ENCODE measurements at regions not wholly inside any gene's neighbourhood (a gene's known extent, or its start where the extent isn't known, plus 50 kb on each side); places are given as distances from the start of the nearest gene placed in this dataset.
"Not testable (repeated sequence)": the region's sequence is repeated elsewhere in the genome, so short reads cannot be mapped to it uniquely, and the experiment has no call there.

DNA sequence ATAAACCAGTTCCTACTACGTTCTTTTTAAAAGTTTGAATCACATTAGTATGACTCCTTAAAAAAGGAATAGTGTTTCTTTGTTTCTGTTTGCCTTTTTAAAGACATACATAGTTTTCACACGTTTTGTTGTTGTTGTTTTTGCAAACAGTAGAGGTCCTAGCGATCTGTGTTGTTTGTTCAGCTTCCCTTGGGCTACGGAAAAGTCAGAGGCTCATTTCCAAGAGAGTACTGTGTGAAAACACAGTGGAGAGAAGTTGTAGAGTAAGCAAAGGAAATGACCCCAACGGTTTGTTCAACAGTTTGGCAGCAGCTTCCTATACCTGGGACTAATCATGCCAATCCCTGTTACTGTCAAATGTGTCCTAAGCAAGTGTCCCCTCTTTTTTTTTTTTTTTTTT, 87.1 kb upstream of the STEAP1 start:
- no peaks in the 10 kb centered on the region for H4K20me1 ChIP-seq (ENCODE audit: insufficient read depth, low read length)
- H3K4me1 ChIP-seq (ENCODE audit: insufficient read depth, low read length), result no peaks in the 10 kb centered on the region
- H3K27ac ChIP-seq (ENCODE audit: low read depth, low read length), result no peak overlapping the region
- no peak for DNase-seq (ENCODE audit: insufficient read length, low spot score, missing footprints)
- TF ChIP-seq CTCF (IDR thresholded peaks at IDR 0.05; ENCODE audit: extremely low read depth, low read depth, low read length), result no peak
- H3K79me2 ChIP-seq (ENCODE audit: insufficient read depth, low read length), result no peaks in the 10 kb centered on the region
- no peaks in the 10 kb centered on the region for H3K36me3 ChIP-seq (ENCODE audit: insufficient read depth, low read length)
- no peaks in the 10 kb centered on the region for H3K9me3 ChIP-seq (ENCODE audit: low read depth, low read length)
- no peak overlapping the region for H2AFZ ChIP-seq (ENCODE audit: low read length)
- H3K27me3 ChIP-seq (ENCODE audit: insufficient read depth, low read length), result no peaks in the 10 kb centered on the region
- no peak overlapping the region for H3K4me3 ChIP-seq (ENCODE audit: insufficient read depth, low read length)
- H3K4me2 ChIP-seq (ENCODE audit: insufficient read depth, low read length), result no peak overlapping the region

DNA sequence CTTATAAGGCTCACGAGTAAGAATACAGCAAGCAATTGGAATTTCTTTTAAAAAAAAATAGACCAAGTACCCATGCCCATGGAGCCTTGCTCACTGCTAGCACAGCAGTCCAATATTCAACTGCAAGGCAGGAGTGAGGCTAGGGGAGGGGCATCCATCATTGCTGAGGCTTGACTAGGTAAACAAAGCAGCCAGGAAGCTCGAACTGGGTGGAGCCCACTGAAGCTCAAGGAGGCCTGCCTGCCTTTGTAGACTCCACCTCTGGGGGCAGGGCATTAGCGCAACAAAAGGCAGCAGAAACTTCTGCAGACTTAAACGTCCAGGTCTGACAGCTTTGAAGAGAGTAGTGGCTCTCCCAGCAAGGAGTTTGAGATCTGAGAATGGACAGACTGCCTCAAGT, 84.0 kb upstream of the STEAP1 start:
- H4K20me1 ChIP-seq (ENCODE audit: insufficient read depth, low read length), result not testable (repeated sequence)

DNA sequence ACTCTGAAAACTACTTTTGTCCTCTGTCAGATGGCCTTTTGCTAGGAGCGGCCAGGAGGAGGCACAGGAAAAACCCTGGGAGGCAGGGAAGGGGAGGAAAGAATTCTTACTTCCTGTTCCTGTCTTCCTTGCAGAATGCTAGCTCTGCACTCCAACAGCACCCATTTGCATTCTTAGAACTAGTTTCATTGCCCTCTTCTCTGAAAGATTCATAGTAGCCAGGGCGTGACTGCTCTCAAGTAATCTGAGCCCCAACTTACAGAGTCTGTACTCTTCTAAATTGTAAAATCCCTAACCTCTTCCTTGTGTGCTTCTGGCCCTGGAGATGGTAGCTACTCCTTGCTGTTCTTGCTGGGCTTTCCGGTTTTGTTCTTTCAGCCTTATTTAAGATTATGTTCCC, 75.3 kb upstream of the STEAP1 start:
- Histone ChIP-seq H3K79me2 (ENCODE audit: insufficient read depth, low read length) (no peaks in the 10 kb centered on the region), H2AFZ (ENCODE audit: low read length) (no peak overlapping the region), H4K20me1 (ENCODE audit: insufficient read depth, low read length) (no peaks in the 10 kb centered on the region), H3K9me3 (ENCODE audit: low read depth, low read length) (no peaks in the 10 kb centered on the region), H3K4me1 (ENCODE audit: insufficient read depth, low read length) (no peaks in the 10 kb centered on the region), H3K27me3 (ENCODE audit: insufficient read depth, low read length) (no peaks in the 10 kb centered on the region), H3K27ac (ENCODE audit: low read depth, low read length) (no peak overlapping the region), H3K4me3 (ENCODE audit: insufficient read depth, low read length) (no peak overlapping the region), H3K4me2 (ENCODE audit: insufficient read depth, low read length) (no peak overlapping the region), H3K36me3 (ENCODE audit: insufficient read depth, low read length) (no peaks in the 10 kb centered on the region)
- TF ChIP-seq CTCF (IDR thresholded peaks at IDR 0.05; ENCODE audit: extremely low read depth, low read depth, low read length), result no peak
- DNase-seq (ENCODE audit: insufficient read length, low spot score, missing footprints), result no peak

More for the DNA sequence above, 84.0 kb upstream of the STEAP1 start:
- not testable (repeated sequence) for H3K36me3 ChIP-seq (ENCODE audit: insufficient read depth, low read length); H3K4me3 ChIP-seq (ENCODE audit: insufficient read depth, low read length); H3K27me3 ChIP-seq (ENCODE audit: insufficient read depth, low read length); H3K9me3 ChIP-seq (ENCODE audit: low read depth, low read length); H3K79me2 ChIP-seq (ENCODE audit: insufficient read depth, low read length); H2AFZ ChIP-seq (ENCODE audit: low read length); H3K4me1 ChIP-seq (ENCODE audit: insufficient read depth, low read length); H3K27ac ChIP-seq (ENCODE audit: low read depth, low read length); H3K4me2 ChIP-seq (ENCODE audit: insufficient read depth, low read length); DNase-seq (ENCODE audit: insufficient read length, low spot score, missing footprints)

DNA sequence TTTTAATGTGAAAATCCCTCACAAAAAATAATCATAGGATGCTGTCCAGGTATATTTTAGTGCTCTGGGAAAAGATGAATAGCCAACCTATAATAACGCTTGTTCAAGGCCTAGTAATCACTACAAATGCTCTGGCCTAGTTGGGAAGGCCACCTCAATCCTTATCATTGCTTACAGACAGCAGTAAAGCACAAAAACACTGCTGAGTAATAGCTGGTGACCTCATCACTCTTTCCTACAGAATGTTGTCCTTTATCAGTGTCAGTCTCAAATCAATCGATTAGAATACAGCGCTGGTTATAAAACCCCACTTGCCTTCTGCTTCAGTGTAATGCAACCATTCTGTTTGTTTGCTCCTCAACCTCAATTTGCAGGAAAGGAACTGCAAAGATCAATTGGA, 72.6 kb upstream of the STEAP1 start:
- Histone ChIP-seq H3K79me2 (ENCODE audit: insufficient read depth, low read length) (no peaks in the 10 kb centered on the region), H4K20me1 (ENCODE audit: insufficient read depth, low read length) (no peaks in the 10 kb centered on the region), H3K27me3 (ENCODE audit: insufficient read depth, low read length) (no peaks in the 10 kb centered on the region), H3K9me3 (ENCODE audit: low read depth, low read length) (no peaks in the 10 kb centered on the region), H3K27ac (ENCODE audit: low read depth, low read length) (no peak overlapping the region), H3K4me1 (ENCODE audit: insufficient read depth, low read length) (no peaks in the 10 kb centered on the region), H3K36me3 (ENCODE audit: insufficient read depth, low read length) (no peaks in the 10 kb centered on the region), H3K4me3 (ENCODE audit: insufficient read depth, low read length) (no peak overlapping the region), H2AFZ (ENCODE audit: low read length) (no peak overlapping the region), H3K4me2 (ENCODE audit: insufficient read depth, low read length) (no peak overlapping the region)
- no peak for DNase-seq (ENCODE audit: insufficient read length, low spot score, missing footprints)
- no peak for TF ChIP-seq CTCF (IDR thresholded peaks at IDR 0.05; ENCODE audit: extremely low read depth, low read depth, low read length)

GRCh38 chr7:90092506-90092905, 61.8 kb upstream of the STEAP1 start:
- Histone ChIP-seq H3K4me1 (ENCODE audit: insufficient read depth, low read length) (no peaks in the 10 kb centered on the region), H3K27ac (ENCODE audit: low read depth, low read length) (no peak overlapping the region), H3K4me3 (ENCODE audit: insufficient read depth, low read length) (no peak overlapping the region), H3K4me2 (ENCODE audit: insufficient read depth, low read length) (no peak overlapping the region), H3K27me3 (ENCODE audit: insufficient read depth, low read length) (no peaks in the 10 kb centered on the region), H4K20me1 (ENCODE audit: insufficient read depth, low read length) (no peaks in the 10 kb centered on the region), H3K79me2 (ENCODE audit: insufficient read depth, low read length) (no peaks in the 10 kb centered on the region), H3K9me3 (ENCODE audit: low read depth, low read length) (no peaks in the 10 kb centered on the region), H3K36me3 (ENCODE audit: insufficient read depth, low read length) (no peaks in the 10 kb centered on the region), H2AFZ (ENCODE audit: low read length) (no peak overlapping the region)
- no peak for DNase-seq (ENCODE audit: insufficient read length, low spot score, missing footprints)
- TF ChIP-seq CTCF (IDR thresholded peaks at IDR 0.05; ENCODE audit: extremely low read depth, low read depth, low read length), result no peak

Measured in osteoblast (primary cell).